GM12878 (cell line): ENCODE measurements at regions not wholly inside any gene's neighbourhood (a gene's known extent, or its start where the extent isn't known, plus 50 kb on each side); places are given as distances from the start of the nearest gene placed in this dataset.

ENCODE experiments used
- ATAC-seq: fragments of 200-7000 bp; cut with Tn5 transposase; 3 replicates; pipeline ENCODE4 v1.9.1; 2020; ENCODE audit warnings: mild to moderate bottlenecking, moderate library complexity
- BruUV-seq: library from RNA; stranded (reverse); fragments of 400-500 nt; replicated peaks from 2 replicates; lab custom pipeline; 2021; lab: Mats Ljungman, UMichigan
- CTCF ChIA-PET: fragments of 300-600 bp; sonication (Branson Sonifier 250); formaldehyde crosslinking; extraction: SDS; loops from one replicate; lab custom pipeline; 2021; ENCODE audit warnings: inconsistent platforms; lab: Yijun Ruan, JAX
- POLR2A ChIA-PET: fragments of 350-600 bp; formaldehyde crosslinking; extraction: SDS; loops from one replicate; lab custom pipeline; 2021; ENCODE audit warnings: inconsistent platforms; lab: Charles Lee
- RAD21 ChIA-PET: fragments of 300-600 bp; sonication (Branson Sonifier 250); formaldehyde crosslinking; loops from one replicate; lab custom pipeline; 2023; ENCODE audit warnings: antibody characterized with exemption; ENCODE audit not compliant: unreplicated experiment; lab: Charles Lee
- SMC1A ChIA-PET: fragments of 300-600 bp; sonication (Branson Sonifier 250); formaldehyde crosslinking; loops from one replicate; lab custom pipeline; 2023; ENCODE audit not compliant: unreplicated experiment, uncharacterized antibody; lab: Charles Lee
- DNase-seq: peaks from one replicate; pipeline ENCODE4 v3.0.0-alpha.2; 2011; ENCODE audit warnings: low read depth, low spot score
- FAIRE-seq: peaks from 3 replicates; lab custom pipeline; 2011; peaks lifted over from hg19 to GRCh38; lab: Jason Lieb, UNC
- H2AFZ ChIP-seq: 2 replicates; pipeline ENCODE4 v1.6.0; 2011; ENCODE audit warnings: low read depth, low read length, control low read depth; ENCODE audit not compliant: control insufficient read depth
- H3K27ac ChIP-seq: 2 replicates; pipeline ENCODE4 v1.5.1; 2011; ENCODE audit warnings: control low read depth; ENCODE audit not compliant: control insufficient read depth, insufficient read depth
- H3K27me3 ChIP-seq, 2 experiments: replicated peaks in 1 of 2; 2 replicates each; pipeline versions ENCODE4 v1.6.0 to v1.6.1; 2011; ENCODE audit warnings: low read length in 1 of 2; ENCODE audit not compliant: control insufficient read depth in 2 of 2, insufficient read depth in 2 of 2
- H3K36me3 ChIP-seq, 2 experiments: 2 replicates each; pipeline ENCODE4 v1.5.1; 2011; ENCODE audit warnings: low read length in 1 of 2; ENCODE audit not compliant: control insufficient read depth in 2 of 2, insufficient read depth in 2 of 2
- H3K4me1 ChIP-seq: 2 replicates; pipeline ENCODE4 v1.6.1; 2011; ENCODE audit warnings: mild to moderate bottlenecking, low read length, moderate library complexity, mixed read lengths; ENCODE audit not compliant: control insufficient read depth, insufficient read depth
- H3K4me2 ChIP-seq: 2 replicates; pipeline ENCODE4 v1.6.0; 2011; ENCODE audit warnings: control low read depth; ENCODE audit not compliant: control insufficient read depth, insufficient read depth
- H3K4me3 ChIP-seq: fragments of 200-600 bp; sonication (generic); 2 replicates; pipeline ENCODE4 v1.5.1; 2016
- H3K79me2 ChIP-seq: 2 replicates; pipeline ENCODE4 v1.6.0; 2011; ENCODE audit warnings: low read length; ENCODE audit not compliant: control insufficient read depth, insufficient read depth
- H3K9ac ChIP-seq: 2 replicates; pipeline ENCODE4 v1.8.0; 2011; ENCODE audit warnings: low read length, control low read depth, mixed read lengths; ENCODE audit not compliant: control insufficient read depth, insufficient read depth
- H3K9me3 ChIP-seq: replicated peaks from 3 replicates; pipeline ENCODE4 v1.5.1; 2011; ENCODE audit warnings: mild to moderate bottlenecking, low read length; ENCODE audit not compliant: control insufficient read depth, insufficient read depth
- H4K20me1 ChIP-seq: 2 replicates; pipeline ENCODE4 v1.6.0; 2011; ENCODE audit not compliant: control insufficient read depth, insufficient read depth
- ATF7 ChIP-seq: fragments of 450-650 bp; IDR thresholded peaks from 2 replicates; pipeline ENCODE4 v1.6.1; 2016; ENCODE audit warnings: low read depth, mild to moderate bottlenecking
- BRCA1 ChIP-seq: IDR thresholded peaks from 2 replicates; pipeline ENCODE4 v1.6.1; 2011; ENCODE audit warnings: low read depth, low read length, improper control_type of control experiment
- E4F1 ChIP-seq: fragments of 450-650 bp; IDR thresholded peaks from 2 replicates; pipeline ENCODE4 v1.6.1; 2018; ENCODE audit warnings: borderline replicate concordance, mild to moderate bottlenecking; ENCODE audit not compliant: partially characterized antibody
- IKZF1 ChIP-seq: fragments of 450-650 bp; conservative IDR thresholded peaks from 2 replicates; pipeline ENCODE4 v1.6.1; 2017; ENCODE audit warnings: antibody characterized with exemption, mild to moderate bottlenecking
- KDM1A ChIP-seq: fragments of 200-600 bp; sonication (generic); IDR thresholded peaks from 2 replicates; pipeline ENCODE4 v1.6.1; 2016; ENCODE audit warnings: borderline replicate concordance
- POU2F2 ChIP-seq: IDR thresholded peaks from 3 replicates; pipeline ENCODE4 v1.6.1; 2011; ENCODE audit warnings: low read depth, mild to moderate bottlenecking, low read length, borderline replicate concordance
- RELA ChIP-seq: fragments of 450-650 bp; IDR thresholded peaks from 2 replicates; pipeline ENCODE4 v1.8.0; 2014; ENCODE audit warnings: borderline replicate concordance; ENCODE audit not compliant: partially characterized antibody
- SREBF2 ChIP-seq: IDR thresholded peaks from 2 replicates; pipeline ENCODE4 v1.6.1; 2012; ENCODE audit warnings: mild to moderate bottlenecking, low read length
- TCF7 ChIP-seq: IDR thresholded peaks from 2 replicates; pipeline ENCODE4 v1.6.1; 2014; ENCODE audit warnings: antibody characterized with exemption, borderline replicate concordance
- USF2 ChIP-seq: IDR thresholded peaks from 2 replicates; pipeline ENCODE4 v1.6.1; 2011; ENCODE audit warnings: low read depth, low read length, improper control_type of control experiment, borderline replicate concordance
- ZZZ3 ChIP-seq: IDR thresholded peaks from 2 replicates; pipeline ENCODE4 v1.6.1; 2011; ENCODE audit warnings: low read depth; ENCODE audit not compliant: control insufficient read depth, insufficient read length
- WGBS: methylation state at CpG from one replicate; pipeline ENCODE4 v1.1.6; 2016; ENCODE audit warnings: low lambda C conversion rate; ENCODE audit not compliant: insufficient replicate concordance, insufficient coverage; ENCODE audit errors: missing lambda C conversion rate; 5-methylcytosine and 5-hydroxymethylcytosine counted together
- in situ Hi-C: fragments of 300-500 bp; cut with MboI; formaldehyde crosslinking; loops from 9 replicates; pipeline ENCODE4 v1.14.3; 2018; ENCODE audit warnings: mixed read lengths
- intact Hi-C: fragments of 100-400 bp; cut with micrococcal nuclease; formaldehyde crosslinking; loops from one replicate; pipeline ENCODE4 v1.14.2; 2022; ENCODE audit not compliant: unreplicated experiment
- TF ChIP-seq, protein P1 (sequence below): fragments of 450-650 bp; IDR thresholded peaks from 2 replicates; pipeline ENCODE4 v1.6.1; 2017; ENCODE audit warnings: mild to moderate bottlenecking, moderate library complexity

DNA sequence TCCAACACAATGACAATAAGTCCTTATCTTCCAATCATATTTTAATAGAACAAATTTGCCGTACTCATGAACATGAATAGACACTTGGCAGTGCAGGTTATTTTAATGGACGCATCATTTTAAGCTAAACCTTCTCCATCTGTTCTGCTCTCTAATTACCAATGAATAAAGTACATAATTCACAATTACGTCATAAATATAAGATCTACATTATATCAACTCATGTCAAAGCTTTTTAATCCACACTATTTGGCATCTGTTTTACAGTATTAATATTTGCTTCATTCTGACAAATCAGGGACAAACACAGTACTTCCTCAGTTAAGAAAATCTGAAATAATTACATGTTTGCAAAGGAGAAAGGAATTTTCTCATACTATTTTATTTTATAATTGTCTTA lies 344.1 kb upstream of the DMAC1 start:
- RAD21 ChIA-PET = no interaction called here
- in situ Hi-C loops = no loop called here
- TF ChIP-seq BRCA1 (no peak), ATF7 (0 out of 2 replicates have a peak, but pooled peaks have one; percentile 18), USF2 (no peak), SREBF2 (no peak)
- H2AFZ ChIP-seq = no peak overlapping the region
- H3K27me3 ChIP-seq = no peaks in the 10 kb centered on the region
- no peak overlapping the region for H3K27ac ChIP-seq
- no peak for DNase-seq
- no peaks in the 10 kb centered on the region for H4K20me1 ChIP-seq
- CTCF ChIA-PET = no interaction called here
- H3K4me2 ChIP-seq = no peak overlapping the region
- H3K4me1 ChIP-seq = no peaks in the 10 kb centered on the region
- intact Hi-C loops = no loop called here
- no peak for ATAC-seq
- SMC1A ChIA-PET = no interaction called here
- BruUV-seq = no TSS peak
- no peak for FAIRE-seq
- H3K9me3 ChIP-seq = no peaks in the 10 kb centered on the region
- H3K79me2 ChIP-seq = no peaks in the 10 kb centered on the region
- no peak overlapping the region for H3K4me3 ChIP-seq
- 29% methylated on average over 3 of the region's 3 CpGs for WGBS
- H3K9ac ChIP-seq = no peak overlapping the region
- POLR2A ChIA-PET = no interaction called here
- H3K36me3 ChIP-seq = no peaks in the 10 kb centered on the region

GRCh38 chr9:8140557-8140956 lies 341.0 kb upstream of the DMAC1 start:
- WGBS = 0% methylated on average over 2 of the region's 2 CpGs
- no TSS peak for BruUV-seq
- no peak for TF ChIP-seq IKZF1
- no peak for TF ChIP-seq E4F1
- TF ChIP-seq ZZZ3 = no peak
- TF ChIP-seq POU2F2 = no peak
- TF ChIP-seq, protein P1, sequence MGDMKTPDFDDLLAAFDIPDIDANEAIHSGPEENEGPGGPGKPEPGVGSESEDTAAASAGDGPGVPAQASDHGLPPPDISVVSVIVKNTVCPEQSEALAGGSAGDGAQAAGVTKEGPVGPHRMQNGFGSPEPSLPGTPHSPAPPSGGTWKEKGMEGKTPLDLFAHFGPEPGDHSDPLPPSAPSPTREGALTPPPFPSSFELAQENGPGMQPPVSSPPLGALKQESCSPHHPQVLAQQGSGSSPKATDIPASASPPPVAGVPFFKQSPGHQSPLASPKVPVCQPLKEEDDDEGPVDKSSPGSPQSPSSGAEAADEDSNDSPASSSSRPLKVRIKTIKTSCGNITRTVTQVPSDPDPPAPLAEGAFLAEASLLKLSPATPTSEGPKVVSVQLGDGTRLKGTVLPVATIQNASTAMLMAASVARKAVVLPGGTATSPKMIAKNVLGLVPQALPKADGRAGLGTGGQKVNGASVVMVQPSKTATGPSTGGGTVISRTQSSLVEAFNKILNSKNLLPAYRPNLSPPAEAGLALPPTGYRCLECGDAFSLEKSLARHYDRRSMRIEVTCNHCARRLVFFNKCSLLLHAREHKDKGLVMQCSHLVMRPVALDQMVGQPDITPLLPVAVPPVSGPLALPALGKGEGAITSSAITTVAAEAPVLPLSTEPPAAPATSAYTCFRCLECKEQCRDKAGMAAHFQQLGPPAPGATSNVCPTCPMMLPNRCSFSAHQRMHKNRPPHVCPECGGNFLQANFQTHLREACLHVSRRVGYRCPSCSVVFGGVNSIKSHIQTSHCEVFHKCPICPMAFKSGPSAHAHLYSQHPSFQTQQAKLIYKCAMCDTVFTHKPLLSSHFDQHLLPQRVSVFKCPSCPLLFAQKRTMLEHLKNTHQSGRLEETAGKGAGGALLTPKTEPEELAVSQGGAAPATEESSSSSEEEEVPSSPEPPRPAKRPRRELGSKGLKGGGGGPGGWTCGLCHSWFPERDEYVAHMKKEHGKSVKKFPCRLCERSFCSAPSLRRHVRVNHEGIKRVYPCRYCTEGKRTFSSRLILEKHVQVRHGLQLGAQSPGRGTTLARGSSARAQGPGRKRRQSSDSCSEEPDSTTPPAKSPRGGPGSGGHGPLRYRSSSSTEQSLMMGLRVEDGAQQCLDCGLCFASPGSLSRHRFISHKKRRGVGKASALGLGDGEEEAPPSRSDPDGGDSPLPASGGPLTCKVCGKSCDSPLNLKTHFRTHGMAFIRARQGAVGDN = no peak
- TF ChIP-seq TCF7 = no peak
- no peak for TF ChIP-seq KDM1A
- TF ChIP-seq RELA = no peak

More at GRCh38 chr9:8140557-8140956, 341.0 kb upstream of the DMAC1 start:
- no peaks in the 10 kb centered on the region for H3K9me3 ChIP-seq
- no peak overlapping the region for H3K4me2 ChIP-seq
- ChIA-PET SMC1A (no interaction called here), CTCF (no interaction called here), RAD21 (no interaction called here), POLR2A (no interaction called here)
- no peak overlapping the region for H2AFZ ChIP-seq
- no peaks in the 10 kb centered on the region for H4K20me1 ChIP-seq
- H3K27me3 ChIP-seq = no peaks in the 10 kb centered on the region
- intact Hi-C loops = no loop called here
- no peak for DNase-seq
- in situ Hi-C loops = no loop called here
- H3K79me2 ChIP-seq = no peaks in the 10 kb centered on the region
- H3K4me3 ChIP-seq = no peak overlapping the region
- no peaks in the 10 kb centered on the region for H3K36me3 ChIP-seq
- ATAC-seq = no peak
- H3K4me1 ChIP-seq = no peaks in the 10 kb centered on the region
- no peak overlapping the region for H3K27ac ChIP-seq
- H3K9ac ChIP-seq = no peak overlapping the region
- FAIRE-seq = no peak
